Activated naive CD4-positive, alpha-beta T cell treated with Interleukin-2 at 50 U/mL for 16 hours (primary cell): ENCODE measurements at regions not wholly inside any gene's neighbourhood (a gene's known extent, or its start where the extent isn't known, plus 50 kb on each side); places are given as distances from the start of the nearest gene placed in this dataset.

Experiments used
- DNase-seq: peaks from one replicate; pipeline ENCODE4 v3.0.0-alpha.2; 2020

DNA sequence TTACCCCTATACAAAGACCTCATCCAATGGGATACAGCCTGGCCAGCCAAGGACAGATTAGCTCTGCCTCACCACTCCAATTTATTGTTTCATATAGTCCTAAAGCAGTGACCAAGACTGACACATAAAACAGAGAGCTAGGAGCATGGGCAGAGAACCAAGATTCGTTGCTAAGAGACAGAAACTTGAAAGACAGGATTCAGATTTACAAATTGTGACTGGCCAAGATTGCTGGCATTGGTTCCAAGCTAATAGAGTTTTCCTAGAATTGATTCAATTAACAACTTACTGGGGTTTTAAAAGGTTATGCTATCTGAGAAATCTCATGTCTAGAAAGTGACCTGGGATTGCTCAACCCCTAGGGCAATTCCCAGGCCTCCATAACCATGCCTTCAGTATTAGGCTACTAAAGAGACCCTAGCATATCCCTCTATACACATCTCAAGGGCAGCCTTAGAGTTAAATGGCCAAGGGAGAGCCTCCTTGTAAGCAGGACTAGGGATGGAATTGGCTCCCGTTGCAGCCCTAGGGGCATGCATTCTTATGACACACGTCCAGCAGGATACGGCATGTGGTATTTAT, 75.6 kb downstream of the ICOS start:
- DNase-seq: no peak

DNA sequence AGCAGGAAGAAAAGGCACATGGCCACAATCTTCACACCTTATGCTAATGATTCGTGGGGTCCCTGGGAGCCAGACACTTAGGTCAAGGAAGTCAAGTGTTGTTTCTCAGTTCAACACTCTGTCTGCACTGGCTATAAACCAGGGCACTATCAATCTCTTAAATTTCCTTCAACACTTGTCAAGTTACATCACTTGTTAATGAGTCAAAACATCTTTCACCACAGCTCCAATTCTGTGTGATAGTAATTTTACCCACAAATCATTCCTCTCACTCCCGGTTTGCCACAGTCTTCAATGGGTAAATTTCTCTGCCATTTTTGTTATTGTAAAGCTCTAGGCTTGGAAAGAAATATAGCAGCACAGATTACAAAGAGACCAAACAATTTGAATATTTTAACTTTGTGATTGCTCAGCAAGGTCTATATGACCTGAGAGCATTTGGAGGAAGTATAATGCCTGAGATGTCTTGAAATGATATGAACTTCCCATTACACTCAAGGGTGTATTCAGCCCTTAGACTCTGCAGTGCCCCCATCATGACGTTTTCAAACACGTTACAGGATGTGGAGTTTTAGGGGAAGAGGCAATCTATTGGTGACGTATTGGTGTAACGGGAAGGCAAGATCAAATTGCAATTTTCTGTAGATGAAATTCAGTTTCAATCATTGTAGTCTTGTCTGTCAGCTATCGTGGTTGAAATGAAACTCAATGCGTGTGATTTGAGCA, 78.7 kb downstream of the ICOS start:
- DNase-seq: peak; percentile 27

DNA sequence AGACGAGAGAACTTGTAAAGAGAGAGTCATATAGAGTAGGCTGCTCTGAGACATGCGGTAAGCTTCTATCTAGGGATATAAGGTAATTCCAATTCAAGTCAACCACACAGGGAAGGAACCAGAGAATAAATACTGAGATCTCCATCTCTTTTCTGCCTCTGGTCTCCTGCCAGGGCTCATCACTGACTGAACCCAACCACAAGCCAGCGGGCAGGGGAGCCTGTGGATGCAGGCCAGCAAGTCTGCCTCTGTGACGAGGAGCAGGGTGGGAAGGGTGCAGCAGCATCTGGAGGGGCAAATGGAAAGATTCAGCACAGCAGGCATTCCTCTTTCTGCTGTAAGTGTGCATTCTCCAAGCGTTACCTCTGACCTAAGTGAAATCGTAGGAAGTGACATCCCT, 82.2 kb downstream of the ICOS start:
- no peak for DNase-seq

DNA sequence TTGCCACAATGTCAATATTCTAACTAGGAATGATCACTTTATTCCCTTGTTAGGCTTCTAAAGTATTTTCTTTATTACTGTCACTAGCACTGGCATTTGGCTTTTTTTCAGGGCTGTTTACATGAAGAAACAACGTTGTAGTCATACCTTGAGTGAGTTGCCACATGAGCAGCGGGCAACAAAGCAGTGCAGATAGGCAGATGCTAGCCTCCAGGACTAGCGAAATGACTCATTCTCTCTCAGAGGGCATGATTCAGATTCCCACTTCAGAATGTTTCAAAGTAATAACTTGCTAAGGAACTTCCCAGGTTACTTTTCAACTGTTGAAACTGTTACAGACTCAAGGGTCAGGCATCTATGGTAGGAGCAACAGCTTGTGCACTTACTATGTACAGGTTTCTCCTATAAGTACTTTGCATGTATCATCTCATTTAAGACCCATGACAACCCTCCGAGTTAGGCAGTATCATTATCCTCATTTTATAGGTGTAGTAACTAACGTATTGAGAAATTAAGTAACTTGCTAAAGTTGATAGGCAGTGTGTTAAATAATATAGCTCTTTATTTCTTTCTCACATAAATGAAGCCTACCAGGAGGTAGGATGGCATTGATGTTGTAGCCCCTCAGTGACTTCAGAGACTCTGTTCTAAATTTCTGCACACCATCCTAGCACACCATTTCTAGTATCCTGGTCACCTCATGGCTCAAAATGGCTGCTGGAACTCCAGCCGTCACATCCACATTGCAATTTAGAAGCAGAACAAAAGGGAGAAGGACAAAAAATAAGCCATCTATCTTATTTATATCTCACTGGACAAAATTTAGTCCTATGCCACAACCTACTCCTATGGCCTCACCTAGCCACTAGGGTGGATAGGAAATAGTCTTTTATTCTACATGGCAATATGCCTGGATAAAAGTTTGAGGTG, 83.3 kb downstream of the ICOS start:
- peak; percentile 67 for DNase-seq

DNA sequence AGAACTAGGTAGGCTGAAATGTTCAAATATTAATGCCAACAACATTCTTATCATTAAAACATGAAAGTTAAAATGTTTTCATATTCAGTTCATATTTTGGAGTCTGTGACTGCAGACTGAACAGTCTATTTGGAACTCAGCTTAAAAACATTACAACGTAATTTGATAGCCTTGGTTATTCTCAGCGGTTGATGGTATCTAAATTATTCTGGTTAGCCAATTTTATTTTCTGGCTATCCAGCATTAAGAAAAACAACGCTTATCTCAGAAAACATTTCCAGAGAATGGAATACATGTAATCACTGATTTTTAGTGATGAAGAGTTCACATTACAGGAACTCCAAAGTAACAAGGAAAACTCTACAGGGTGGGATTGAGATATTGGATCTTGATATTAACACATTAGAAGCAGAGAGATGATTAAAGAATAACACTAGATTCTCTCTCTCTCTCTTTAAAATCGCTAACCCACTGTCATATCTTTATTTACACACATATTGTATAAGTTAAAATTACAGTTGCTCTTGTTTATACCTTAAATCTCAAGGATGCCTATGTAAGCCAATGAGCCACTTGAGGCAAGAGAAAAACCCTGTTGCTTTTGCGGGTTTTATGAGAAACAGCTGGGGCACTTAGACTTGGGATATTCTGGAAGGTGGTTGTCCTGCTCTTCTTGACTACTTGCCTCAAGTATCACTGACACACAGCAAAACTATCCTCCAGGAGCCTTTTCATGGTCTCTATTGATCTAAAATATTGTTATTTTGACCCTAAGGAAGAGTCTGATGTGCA, 84.9 kb downstream of the ICOS start:
- DNase-seq: no peak

DNA sequence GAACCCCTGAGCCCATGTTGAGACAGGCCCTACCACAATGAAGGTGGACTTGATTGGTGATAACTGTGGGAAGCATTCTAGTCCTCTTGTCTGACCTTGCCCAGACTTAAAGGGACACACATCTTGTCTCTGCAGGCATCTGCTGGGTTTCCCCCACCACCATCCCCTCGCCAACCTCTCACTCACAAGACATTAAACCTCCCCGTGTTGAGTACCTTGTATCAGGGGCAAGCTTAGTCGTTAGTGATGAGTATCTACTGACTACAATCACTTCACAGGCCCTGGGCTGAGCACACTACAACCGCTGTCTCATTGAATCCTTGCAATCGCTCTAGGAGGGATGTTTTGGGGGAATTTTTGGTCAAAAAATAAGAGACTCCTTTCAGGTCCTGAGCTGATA, 86.0 kb downstream of the ICOS start:
- DNase-seq: peak; percentile 12

DNA sequence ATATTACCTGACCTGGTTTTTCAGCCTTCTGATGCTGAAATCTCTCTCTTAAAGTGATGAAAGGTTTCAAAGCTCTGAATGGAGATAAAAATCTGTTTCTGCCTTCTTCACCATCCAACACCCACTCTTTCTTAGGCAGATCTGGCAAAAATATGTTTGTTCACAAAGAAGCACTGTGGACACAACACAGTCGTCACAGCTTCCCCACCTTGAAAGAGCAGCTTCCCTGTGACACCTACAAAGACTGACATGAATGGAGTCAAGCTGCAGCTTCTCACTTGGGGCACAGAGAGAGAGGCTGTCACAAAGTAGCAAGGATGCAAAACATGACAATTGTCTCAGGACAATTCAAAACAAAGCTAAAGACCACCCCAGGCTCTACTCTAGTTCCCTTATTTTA, 86.5 kb downstream of the ICOS start:
- no peak for DNase-seq

DNA sequence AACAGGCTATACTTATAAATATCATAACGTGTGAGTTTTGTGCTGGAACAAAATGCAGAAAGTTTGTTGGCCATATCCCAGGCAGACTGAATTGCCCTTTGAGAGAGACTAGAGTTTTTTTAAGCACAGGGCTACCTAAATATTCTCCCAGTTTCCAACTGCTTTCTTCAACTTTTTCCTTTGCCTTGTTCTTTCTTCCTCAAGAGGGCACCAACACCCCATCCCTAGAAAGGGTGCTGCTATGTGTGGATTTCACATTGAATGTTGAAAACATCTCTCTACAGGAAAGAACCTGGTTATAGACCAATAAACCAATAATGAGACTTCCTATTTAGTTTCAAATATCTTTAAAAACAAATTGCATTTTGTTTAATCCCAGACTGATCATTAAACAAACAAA, 87.9 kb downstream of the ICOS start:
- DNase-seq: no peak

DNA sequence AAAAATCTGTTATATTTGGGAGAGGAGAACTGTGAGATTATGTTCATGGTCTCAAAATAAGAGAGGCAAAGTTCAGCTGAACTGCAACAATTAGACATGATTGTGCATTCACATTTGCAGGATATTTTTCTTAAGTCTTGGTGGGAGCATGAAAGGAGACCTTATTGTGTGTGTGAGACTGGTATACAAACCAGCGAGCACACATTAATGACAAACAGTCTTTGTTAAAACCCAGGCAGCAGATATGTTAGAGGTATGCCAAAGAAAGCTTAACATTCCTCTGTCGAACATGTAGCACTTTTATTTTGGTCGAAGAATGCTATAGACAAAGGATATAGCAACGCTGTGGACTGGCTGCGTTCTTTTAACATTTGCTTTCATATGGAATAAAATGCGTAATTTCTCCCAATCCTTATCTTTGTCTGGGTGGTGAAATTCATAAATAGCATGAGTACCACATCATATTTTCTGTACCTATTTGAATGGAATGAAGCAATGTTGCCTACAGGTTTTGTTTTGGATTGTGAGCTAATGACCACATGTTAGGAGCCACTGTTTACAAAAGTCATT, 88.4 kb downstream of the ICOS start:
- DNase-seq: no peak

DNA sequence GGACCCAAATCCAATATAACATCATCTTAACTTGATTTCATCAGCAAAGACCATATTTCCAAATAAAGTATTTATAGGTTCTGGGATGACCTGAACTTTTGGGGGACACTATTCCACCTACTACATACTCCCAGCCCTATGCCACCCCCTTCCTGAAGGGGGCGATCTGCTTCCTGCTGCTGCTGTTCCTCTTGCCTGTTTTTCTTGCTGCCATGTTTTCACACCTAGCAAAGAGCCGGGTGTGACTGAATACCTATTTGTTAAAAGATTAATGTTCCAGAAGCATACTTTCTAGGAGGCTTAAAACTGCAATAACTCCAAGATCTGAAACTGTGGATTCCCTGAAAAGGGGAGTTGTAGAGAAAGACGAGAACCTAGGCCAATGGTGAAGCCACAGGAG, 89.7 kb downstream of the ICOS start:
- DNase-seq: no peak

DNA sequence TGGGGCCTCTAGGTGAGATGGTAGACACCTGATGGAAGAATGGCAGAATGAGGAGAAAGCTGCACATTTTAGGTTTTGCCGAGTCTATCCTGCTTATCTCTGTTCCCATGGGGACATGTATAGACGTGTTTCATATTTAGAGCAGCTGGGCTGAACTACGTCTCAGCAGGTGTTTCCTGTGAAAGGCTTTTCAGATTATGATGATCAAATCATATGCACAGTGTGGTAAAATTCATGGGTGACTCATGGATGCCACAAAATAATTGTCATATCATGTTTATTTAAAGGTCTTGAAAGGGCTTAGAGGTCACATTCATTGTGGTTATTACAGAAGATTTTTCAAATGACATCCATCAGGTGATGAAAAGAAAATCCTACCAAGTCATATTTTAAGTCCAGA, 90.5 kb downstream of the ICOS start:
- DNase-seq: peak; percentile 25

DNA sequence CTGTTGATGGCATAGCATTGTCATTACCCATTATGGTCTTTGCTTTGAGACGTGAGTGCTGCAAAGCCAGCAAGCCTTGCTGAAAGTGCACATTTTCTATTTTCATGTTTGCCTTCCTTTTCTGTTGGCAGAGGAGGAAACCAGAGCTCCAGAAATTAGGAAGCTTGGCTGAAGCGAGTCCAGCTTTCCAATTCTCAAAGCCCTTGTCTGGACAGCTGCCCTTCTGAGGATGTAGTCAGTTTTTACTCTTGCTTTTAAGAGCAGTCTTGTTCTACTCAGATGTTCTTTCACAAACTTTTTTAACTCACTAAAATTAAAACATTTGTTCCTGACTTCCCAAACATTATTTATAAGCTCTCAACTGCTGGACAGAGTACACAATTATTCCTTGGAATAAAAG, 93.8 kb downstream of the ICOS start:
- DNase-seq: no peak

DNA sequence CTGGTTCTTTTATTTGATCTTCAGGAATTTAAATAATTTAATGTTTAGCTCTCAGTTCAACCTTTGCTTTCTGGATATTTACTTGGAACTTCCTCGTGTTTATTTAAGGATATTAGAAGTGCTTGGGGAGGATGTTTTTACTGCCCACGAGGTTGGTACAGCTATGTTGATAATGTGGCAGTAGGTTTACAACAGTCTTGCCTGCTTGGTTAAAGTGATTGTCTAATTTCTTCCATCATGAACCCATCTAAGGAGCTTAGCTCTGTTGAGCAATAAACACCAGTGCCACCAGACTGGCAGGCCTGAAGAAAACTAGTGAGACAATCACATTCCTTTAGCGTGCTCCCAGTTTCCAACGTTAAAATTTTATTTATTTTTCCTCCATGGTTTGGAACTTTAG, 94.5 kb downstream of the ICOS start:
- no peak for DNase-seq

DNA sequence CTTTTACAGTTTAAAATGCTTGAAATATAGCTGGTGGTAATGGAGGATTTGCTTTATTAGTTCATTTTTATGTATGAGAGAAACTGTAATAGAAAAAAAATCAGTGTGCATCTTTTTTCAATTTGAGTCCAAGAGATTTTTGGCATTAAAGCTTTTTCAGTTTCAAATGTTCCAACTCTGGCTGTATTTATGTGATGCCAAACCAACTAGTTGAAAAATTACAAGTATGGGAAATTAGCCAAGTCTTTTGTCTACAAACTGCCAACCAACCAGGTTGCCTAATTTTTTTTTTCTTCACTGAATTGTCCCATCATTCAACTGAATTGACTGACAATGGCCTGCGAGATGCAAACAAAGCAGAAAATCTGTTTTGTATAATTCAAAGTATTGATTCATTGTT, 95.7 kb downstream of the ICOS start:
- DNase-seq: no peak

DNA sequence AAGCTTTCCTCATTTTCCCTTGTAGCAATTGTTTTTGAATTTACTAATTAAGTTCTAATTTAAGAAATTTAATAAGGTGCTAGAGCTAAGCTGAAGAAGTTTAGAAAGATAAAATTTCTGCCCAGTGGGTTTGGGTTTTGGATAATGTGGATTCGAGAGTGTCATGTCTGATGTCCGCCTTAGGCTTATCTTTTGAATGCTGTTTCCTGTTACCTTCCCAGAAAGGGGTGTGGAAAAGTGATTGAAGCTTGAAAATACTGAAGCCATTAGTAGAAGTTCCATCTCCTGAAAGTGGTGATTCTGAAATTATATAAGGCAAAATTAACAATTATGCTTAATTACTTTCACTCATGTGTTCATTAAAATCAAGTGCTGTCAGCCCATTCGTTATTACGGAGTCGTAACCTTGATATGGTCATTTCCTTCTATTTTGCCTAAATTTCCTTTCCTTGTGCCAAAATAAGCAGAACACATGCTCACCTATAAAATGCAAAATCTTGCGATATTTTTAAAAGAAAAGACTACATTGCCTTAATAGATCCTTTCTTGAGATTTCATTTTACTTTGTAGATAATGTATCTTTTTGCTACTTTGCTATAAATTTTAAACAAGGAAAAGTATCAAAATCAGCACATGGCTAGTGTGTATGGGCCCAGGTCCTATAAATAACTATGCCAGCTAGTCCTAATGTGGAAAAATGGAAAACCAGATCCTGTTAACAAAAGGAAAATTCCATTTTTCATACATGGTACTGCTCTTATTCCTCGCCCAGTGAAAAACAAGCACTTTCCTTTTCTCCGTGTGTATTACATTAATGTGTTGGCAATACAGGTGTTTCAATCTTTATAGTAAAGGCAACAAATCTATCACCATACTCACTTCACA, 97.3 kb downstream of the ICOS start:
- no peak for DNase-seq

DNA sequence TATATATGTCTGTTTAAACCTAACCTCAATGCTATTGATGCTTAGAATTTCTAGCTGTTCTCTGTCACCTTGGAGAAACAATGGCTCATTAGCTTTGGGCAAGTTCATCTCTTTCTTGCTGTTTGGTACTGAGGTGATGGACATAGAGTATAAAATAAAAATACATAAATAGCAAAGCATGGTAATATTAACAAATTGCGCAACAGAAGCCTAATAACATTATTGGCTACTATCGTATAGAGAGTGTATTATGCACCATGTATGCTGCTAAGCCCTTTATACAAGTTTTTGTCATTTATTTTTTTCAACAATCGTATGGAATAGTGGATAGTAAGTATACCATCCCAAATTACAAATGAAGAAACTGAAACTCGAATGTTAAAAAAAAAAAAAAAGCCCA, 100.1 kb downstream of the ICOS start:
- DNase-seq: no peak

DNA sequence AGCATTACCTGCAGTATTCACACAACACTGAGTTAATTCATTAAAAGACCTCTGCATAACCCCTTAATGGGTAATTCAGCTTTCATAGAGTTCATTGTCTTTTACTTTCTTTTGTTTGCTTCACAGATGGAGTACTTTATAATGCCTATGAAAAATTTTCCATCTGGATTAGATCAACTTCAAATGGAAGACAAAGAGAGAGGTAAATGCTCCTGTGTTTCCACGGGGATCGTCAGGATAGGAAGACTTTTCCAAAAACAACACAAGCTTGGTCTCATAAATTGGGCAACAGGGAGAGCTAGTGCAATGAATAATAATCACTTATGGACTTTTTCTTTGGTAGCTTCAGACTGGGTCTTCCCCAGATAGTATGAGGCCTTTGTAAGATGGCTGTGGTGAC, 100.7 kb downstream of the ICOS start:
- no peak for DNase-seq

DNA sequence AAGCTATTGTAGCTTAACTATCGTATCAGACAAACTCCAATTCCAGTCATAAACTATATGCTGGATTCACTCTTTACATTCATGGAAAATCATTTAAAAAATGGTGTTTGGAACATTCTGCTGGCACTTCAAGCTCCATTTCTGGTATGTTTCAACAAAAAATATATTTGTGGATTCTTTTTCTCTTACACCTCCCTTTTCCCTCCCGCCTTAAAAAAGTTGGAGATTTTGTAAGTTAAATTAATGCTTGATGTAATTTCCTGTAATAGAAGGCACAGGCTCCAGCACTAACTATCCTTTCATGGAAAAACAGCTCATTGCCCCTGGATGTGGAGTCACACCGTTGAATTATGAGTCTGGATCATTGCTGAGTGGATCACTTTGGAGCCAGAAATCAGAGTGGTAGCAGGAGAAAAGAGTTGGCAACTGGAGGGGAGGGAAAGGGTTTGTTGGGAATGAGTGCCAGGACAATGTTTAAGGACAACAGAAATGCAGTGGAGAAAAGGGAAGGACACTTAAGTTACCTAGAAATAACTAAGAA, 102.8 kb downstream of the ICOS start:
- DNase-seq: no peak

DNA sequence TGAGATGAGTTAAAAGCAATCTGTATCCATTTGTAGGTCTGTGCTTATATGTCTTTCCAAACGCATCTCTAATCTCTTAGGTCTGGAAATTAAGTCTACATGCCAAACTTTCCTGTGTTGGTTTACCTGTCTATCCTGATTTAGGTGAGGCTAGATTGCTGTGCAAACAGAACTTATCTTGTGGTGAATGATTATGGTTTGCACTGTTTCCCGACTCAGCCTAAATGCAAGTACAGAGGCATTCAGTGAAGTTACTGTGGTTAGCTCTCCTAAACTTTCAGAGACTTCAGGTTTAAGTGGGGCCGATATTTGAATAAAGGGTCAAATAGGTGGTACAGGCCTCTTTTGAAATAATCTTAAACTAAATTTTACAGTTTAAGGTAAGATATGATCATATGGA, 103.5 kb downstream of the ICOS start:
- DNase-seq: no peak

DNA sequence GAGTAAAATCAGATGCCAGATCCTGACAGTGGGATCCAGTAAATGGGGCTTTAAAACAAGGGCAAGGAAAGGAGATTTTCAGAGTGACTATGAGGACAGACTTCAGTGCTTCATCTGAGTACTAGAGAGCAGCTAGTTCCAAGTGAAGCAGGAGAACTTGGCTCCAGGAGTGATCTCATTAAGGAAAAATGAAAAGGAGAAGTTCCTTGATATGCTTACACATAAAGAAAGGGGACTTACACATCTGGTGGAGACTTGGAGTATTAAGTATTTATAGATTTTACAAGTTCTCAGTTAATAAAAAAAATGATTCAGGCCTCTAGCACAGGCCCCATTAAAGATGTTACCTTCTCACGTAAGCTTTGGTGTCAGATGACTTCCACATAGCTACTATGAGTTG, 105.8 kb downstream of the ICOS start:
- no peak for DNase-seq

DNA sequence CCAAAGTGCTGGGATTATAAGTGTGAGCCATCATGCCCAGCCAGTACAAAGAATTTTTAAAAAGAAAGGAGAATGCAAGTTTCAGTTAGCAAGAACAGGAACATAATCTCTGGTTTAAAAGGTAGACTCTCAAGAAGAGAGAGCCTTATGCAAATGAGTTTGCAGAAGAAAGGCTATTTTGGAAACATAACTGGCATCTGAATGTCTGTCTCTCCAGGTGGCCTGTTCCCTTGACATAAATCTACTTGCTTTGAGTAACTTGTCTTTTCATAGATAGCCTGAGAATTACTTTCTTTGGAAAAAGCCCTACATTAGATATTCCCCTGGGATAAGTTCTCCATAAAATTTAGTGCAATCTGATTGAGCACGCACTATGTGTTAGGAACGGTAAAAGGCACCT, 109.6 kb downstream of the ICOS start:
- no peak for DNase-seq

DNA sequence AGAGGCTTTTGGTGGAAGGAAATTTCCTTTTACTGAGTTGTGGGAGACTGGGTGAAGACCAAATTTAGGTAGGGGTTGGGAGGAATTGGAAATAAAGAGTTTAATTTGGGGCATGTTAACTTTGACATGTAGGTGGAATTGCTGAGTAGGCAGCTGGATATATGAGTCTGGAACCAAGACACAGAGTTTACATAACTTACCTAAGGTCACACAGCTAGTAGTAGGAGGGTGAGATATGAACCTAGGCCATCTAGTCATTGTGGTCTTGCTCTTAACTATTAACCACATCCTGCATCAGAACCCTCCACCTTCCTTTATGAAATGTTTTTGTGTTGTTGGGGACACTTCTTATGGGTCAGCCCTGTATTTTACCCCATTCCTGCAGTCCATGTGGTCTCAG, 113.1 kb downstream of the ICOS start:
- DNase-seq: no peak
